LNCaP clone FGC (cell line): ENCODE measurements at regions not wholly inside any gene's neighbourhood (a gene's known extent, or its start where the extent isn't known, plus 50 kb on each side); places are given as distances from the start of the nearest gene placed in this dataset.

ENCODE experiments used
- DNase-seq: peaks from one replicate; pipeline ENCODE4 v3.0.0-alpha.2; 2011; ENCODE audit warnings: low read depth
- H3K4me3 ChIP-seq: 2 replicates; pipeline ENCODE4 v1.5.1; 2011; ENCODE audit warnings: mild to moderate bottlenecking, low read depth, low read length, control low read depth
- TF ChIP-seq, protein P1 (sequence below): IDR thresholded peaks from 2 replicates; pipeline ENCODE4 v1.5.1; 2012; ENCODE audit warnings: mild to moderate bottlenecking; ENCODE audit not compliant: control insufficient read depth, insufficient read depth; ENCODE audit errors: extremely low read depth

DNA sequence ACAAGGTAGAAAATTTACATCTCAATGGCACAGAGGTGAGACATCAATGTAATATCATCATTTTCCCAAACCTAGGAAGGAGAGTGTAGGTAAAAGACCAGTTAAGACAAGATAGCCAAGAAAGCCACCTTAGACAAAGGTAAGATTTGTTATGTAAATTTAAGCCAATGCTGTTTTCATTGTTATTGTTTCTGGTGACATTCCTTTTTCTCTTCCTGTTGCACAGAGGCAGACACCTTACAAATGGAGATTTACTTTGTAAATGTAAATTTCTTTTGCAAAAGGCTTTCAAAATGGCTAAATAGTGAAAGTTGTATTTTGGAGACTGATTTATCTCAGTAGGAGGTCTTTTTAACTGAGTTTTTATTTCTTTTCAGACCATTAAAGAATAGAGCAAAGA lies 159.1 kb downstream of the YIPF5 start:
- no peak overlapping the region for H3K4me3 ChIP-seq
- DNase-seq, result no peak
- TF ChIP-seq, protein P1, sequence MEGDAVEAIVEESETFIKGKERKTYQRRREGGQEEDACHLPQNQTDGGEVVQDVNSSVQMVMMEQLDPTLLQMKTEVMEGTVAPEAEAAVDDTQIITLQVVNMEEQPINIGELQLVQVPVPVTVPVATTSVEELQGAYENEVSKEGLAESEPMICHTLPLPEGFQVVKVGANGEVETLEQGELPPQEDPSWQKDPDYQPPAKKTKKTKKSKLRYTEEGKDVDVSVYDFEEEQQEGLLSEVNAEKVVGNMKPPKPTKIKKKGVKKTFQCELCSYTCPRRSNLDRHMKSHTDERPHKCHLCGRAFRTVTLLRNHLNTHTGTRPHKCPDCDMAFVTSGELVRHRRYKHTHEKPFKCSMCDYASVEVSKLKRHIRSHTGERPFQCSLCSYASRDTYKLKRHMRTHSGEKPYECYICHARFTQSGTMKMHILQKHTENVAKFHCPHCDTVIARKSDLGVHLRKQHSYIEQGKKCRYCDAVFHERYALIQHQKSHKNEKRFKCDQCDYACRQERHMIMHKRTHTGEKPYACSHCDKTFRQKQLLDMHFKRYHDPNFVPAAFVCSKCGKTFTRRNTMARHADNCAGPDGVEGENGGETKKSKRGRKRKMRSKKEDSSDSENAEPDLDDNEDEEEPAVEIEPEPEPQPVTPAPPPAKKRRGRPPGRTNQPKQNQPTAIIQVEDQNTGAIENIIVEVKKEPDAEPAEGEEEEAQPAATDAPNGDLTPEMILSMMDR, result no peak

DNA sequence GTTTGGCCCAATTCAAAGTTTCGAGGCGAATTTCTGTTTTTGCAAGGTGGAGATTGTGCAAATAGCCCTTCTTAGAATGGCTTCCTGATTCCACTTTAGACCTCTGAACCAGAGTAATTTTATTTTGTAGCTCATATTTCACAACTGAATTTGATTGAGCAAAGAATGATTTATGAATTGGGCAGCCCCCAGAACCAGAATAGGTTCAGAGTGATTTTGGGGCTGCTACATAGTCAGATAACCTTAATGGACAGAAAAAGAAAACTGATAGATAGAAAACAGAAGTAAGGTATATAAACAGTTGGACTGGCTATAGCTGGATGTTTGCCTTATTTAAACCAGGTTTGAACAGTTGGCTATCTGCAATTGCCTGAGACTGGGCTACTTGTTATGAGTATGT lies 156.6 kb downstream of the YIPF5 start:
- TF ChIP-seq, protein P1, result no peak
- DNase-seq, result no peak
- H3K4me3 ChIP-seq, result no peak overlapping the region

DNA sequence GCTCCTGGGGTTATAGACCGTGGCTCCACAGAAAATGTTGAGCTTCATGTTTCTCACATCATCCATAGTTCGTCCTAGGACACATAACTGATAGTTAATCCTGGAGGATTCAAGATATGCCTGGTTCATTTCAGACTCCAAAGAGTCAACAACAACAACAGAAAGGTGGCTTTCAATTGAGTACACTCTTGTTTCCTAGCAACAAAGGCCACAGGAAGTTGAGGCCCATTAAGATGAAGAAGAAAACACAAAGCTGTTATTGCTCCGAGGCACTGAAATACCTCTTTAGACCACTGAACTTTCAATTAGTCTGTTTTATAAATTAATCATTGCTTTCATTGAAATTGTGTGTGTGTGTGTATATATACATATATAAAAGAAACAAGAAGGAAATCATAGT lies 154.5 kb downstream of the YIPF5 start:
- DNase-seq, result no peak
- H3K4me3 ChIP-seq, result no peak overlapping the region
- TF ChIP-seq, protein P1, result no peak

DNA sequence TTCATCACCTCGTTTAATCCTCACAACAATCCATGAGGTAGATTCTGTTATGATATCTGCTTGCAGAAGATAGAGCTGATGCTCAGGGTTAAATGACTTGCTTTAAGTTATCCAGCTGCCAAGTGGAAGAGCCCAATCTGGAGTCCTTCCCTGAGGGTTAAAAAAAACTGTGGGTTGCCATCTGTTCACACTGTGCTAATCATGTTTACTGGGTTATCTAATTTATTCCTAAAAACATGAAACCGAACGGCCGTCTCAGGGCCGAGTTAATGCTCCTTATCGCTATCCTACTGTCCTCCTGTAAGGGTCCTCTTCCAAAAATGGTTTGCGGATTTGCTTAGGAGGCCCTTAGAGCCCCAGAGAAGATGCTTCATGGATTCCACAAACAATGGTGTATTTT lies 153.3 kb downstream of the YIPF5 start:
- TF ChIP-seq, protein P1, result no peak
- no peak for DNase-seq
- no peak overlapping the region for H3K4me3 ChIP-seq

DNA sequence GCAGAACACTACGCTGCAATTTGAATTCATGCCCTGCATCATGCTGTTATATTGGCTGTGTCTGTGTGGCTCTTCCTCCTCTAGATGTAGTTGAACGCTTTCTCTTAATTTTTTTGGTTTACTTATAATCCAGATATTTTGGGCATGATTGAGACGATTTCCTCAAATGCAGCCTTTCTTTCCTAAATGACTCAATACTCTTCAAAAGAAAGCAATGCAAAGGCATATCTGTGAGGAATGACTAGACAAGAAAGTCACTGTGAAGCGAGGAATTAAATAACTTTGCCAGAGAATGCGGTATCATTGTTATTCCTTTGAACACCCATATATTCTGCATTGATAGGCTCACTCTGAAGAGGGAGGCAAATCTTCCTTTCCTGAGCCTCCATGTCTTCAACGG lies 152.8 kb downstream of the YIPF5 start:
- no peak overlapping the region for H3K4me3 ChIP-seq
- no peak for DNase-seq
- TF ChIP-seq, protein P1, result no peak

DNA sequence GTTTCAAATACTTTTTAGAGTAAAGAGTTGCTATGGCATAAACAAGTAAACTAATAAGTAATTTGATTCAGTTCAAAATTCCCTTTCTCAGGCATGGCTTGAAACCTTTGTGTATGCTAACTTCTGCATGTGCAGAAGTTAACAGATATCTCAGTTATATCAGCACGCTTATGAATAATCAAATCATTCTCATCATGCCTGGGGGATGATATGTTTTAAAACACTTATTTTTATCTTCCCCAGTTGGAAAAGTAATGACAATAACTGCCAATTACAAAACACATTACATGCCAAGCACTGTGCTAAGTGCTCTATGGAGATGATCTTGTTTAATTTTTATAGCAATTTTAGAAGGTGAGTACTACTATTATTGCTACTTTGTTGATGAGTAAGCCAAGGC lies 146.4 kb downstream of the YIPF5 start:
- TF ChIP-seq, protein P1, result no peak
- DNase-seq, result no peak
- H3K4me3 ChIP-seq, result no peak overlapping the region

DNA sequence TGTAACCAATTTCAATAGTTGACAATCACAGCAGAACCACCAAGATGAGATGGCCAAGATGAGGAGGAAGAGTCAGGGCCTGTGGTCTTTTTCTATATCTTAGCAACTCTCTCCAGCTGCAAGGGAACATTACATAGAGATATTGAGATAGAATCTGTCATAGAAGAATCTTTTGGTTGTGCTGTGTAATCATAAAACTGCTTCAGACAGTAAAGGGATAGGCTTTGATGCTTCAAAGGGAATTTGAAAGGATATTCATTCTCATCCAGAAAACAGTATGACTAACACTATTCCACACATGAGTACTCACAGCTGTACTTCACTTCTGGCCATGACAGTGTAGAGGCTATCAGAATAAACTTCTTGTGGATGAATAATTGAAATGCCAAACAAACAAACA lies 145.9 kb downstream of the YIPF5 start:
- H3K4me3 ChIP-seq, result no peak overlapping the region
- no peak for DNase-seq
- TF ChIP-seq, protein P1, result no peak
